A549 (cell line): ENCODE measurements at regions not wholly inside any gene's neighbourhood (a gene's known extent, or its start where the extent isn't known, plus 50 kb on each side); places are given as distances from the start of the nearest gene placed in this dataset.

Source experiments
- ATAC-seq, 2 experiments: fragments of 200-7000 bp in 1 of 2; fragments of >200 bp in 1 of 2; cut with Nextera tagmentation in 1 of 2; cut with Tn5 transposase in 1 of 2; 3 replicates each; pipeline versions ENCODE4 v1.8.0 to v1.9.1; 2018 to 2020; ENCODE audit warnings: mild to moderate bottlenecking in 1 of 2, moderate library complexity in 1 of 2
- CTCF ChIA-PET: fragments of 300-600 bp; sonication (Branson Sonifier 250); formaldehyde crosslinking; extraction: SDS; loops from one replicate; lab custom pipeline; 2021; ENCODE audit warnings: antibody characterized with exemption, inconsistent platforms; lab: Yijun Ruan, JAX
- POLR2A ChIA-PET: fragments of 350-600 bp; formaldehyde crosslinking; extraction: SDS; loops from one replicate; lab custom pipeline; 2021; ENCODE audit warnings: antibody characterized with exemption, inconsistent platforms; lab: Yijun Ruan, JAX
- DNase-seq, 2 experiments: peaks; one replicate each; pipeline versions ENCODE4 v3.0.0 to v3.0.0-alpha.2; 2011 to 2016; ENCODE audit warnings: low read depth in 1 of 2, low spot score in 1 of 2
- FAIRE-seq: peaks from 2 replicates; lab custom pipeline; 2011; peaks lifted over from hg19 to GRCh38; lab: Jason Lieb, UNC
- H3K27ac ChIP-seq, 2 experiments: fragments of >200 bp; sonication (Bioruptor Twin); formaldehyde crosslinking; 3 replicates each; pipeline ENCODE4 v1.5.1; 2016 to 2017
- H3K4me1 ChIP-seq: fragments of >200 bp; sonication (Bioruptor Twin); formaldehyde crosslinking; 3 replicates; pipeline ENCODE4 v1.6.1; 2016
- H3K4me2 ChIP-seq: fragments of >200 bp; sonication (Bioruptor Twin); formaldehyde crosslinking; 3 replicates; pipeline ENCODE4 v1.6.1; 2016
- H3K4me3 ChIP-seq: fragments of >200 bp; sonication (Bioruptor Twin); formaldehyde crosslinking; 3 replicates; pipeline ENCODE4 v1.5.1; 2016
- H3K9me3 ChIP-seq: fragments of >200 bp; sonication (Bioruptor Twin); formaldehyde crosslinking; 3 replicates; pipeline ENCODE4 v1.6.1; 2016
- CHD2 ChIP-seq: fragments of 150-350 bp; IDR thresholded peaks from 2 replicates; pipeline ENCODE4 v1.6.1; 2014; ENCODE audit warnings: low read length; ENCODE audit not compliant: partially characterized antibody
- FOSL2 ChIP-seq, 2 experiments: fragments of 450-650 bp in 1 of 2; fragments of >200 bp in 1 of 2; sonication (Bioruptor Twin) in 1 of 2; formaldehyde crosslinking; IDR thresholded peaks; 2 replicates each; pipeline versions ENCODE4 v1.5.0 to v1.6.1; 2016 to 2020; ENCODE audit warnings: mild to moderate bottlenecking in 1 of 2, moderate library complexity in 1 of 2
- GATA3 ChIP-seq: IDR thresholded peaks from 2 replicates; pipeline ENCODE4 v1.6.1; 2012; ENCODE audit warnings: borderline replicate concordance
- HDAC2 ChIP-seq: fragments of 200-600 bp; sonication (generic); IDR thresholded peaks from 2 replicates; pipeline ENCODE4 v1.6.1; 2016
- JUNB ChIP-seq: fragments of >200 bp; sonication (Bioruptor Twin); formaldehyde crosslinking; IDR thresholded peaks from 2 replicates; pipeline ENCODE4 v1.6.1; 2016
- KDM1A ChIP-seq: fragments of 200-600 bp; sonication (generic); IDR thresholded peaks from 2 replicates; pipeline ENCODE4 v1.6.1; 2016; ENCODE audit warnings: low read depth, mild to moderate bottlenecking
- KDM5A ChIP-seq: fragments of 200-600 bp; sonication (generic); IDR thresholded peaks from 2 replicates; pipeline ENCODE4 v1.6.1; 2016; ENCODE audit warnings: antibody characterized with exemption, mild to moderate bottlenecking
- PHF8 ChIP-seq: fragments of 200-600 bp; sonication (generic); IDR thresholded peaks from 2 replicates; pipeline ENCODE4 v1.6.1; 2016; ENCODE audit warnings: low read depth, mild to moderate bottlenecking, antibody characterized with exemption, moderate library complexity, borderline replicate concordance
- RAD21 ChIP-seq, 2 experiments: fragments of >200 bp in 1 of 2; sonication (Bioruptor Twin) in 1 of 2; formaldehyde crosslinking in 1 of 2; IDR thresholded peaks in 1 of 2; conservative IDR thresholded peaks in 1 of 2; 2 replicates in 1 of 2; 3 replicates in 1 of 2; pipeline ENCODE4 v1.6.1; 2012 to 2018; ENCODE audit warnings: inconsistent platforms in 1 of 2
- SMC3 ChIP-seq: fragments of >200 bp; sonication (Bioruptor Twin); formaldehyde crosslinking; IDR thresholded peaks from 3 replicates; pipeline ENCODE4 v1.6.1; 2018; ENCODE audit warnings: inconsistent platforms
- TP53 ChIP-seq: fragments of 250-450 bp; sonication (Bioruptor Pico); IDR thresholded peaks from 2 replicates; pipeline ENCODE4 v1.5.0; 2021; ENCODE audit warnings: mild to moderate bottlenecking, moderate library complexity
- ZFP36 ChIP-seq: fragments of 450-650 bp; IDR thresholded peaks from 2 replicates; pipeline ENCODE4 v1.6.1; 2014; ENCODE audit warnings: borderline replicate concordance; ENCODE audit not compliant: partially characterized antibody
- ZNF302 ChIP-seq: fragments of 250-450 bp; sonication (Bioruptor Pico); IDR thresholded peaks from 2 replicates; pipeline ENCODE4 v1.9.0; 2021; ENCODE audit warnings: inconsistent platforms, mild to moderate bottlenecking, moderate library complexity
- ZSCAN20 ChIP-seq: fragments of 250-450 bp; sonication (Bioruptor Pico); IDR thresholded peaks from 2 replicates; pipeline ENCODE4 v1.8.0; 2022; ENCODE audit warnings: mild to moderate bottlenecking, moderate library complexity
- WGBS: methylation state at CpG from one replicate; pipeline ENCODE4 v1.1.6; 2017; ENCODE audit errors: missing lambda C conversion rate; 5-methylcytosine and 5-hydroxymethylcytosine counted together
- TF ChIP-seq, protein P1 (sequence below): fragments of 250-450 bp; sonication (Bioruptor Pico); IDR thresholded peaks from 2 replicates; pipeline ENCODE4 v1.5.0; 2021; ENCODE audit warnings: mild to moderate bottlenecking, moderate library complexity, borderline replicate concordance

DNA sequence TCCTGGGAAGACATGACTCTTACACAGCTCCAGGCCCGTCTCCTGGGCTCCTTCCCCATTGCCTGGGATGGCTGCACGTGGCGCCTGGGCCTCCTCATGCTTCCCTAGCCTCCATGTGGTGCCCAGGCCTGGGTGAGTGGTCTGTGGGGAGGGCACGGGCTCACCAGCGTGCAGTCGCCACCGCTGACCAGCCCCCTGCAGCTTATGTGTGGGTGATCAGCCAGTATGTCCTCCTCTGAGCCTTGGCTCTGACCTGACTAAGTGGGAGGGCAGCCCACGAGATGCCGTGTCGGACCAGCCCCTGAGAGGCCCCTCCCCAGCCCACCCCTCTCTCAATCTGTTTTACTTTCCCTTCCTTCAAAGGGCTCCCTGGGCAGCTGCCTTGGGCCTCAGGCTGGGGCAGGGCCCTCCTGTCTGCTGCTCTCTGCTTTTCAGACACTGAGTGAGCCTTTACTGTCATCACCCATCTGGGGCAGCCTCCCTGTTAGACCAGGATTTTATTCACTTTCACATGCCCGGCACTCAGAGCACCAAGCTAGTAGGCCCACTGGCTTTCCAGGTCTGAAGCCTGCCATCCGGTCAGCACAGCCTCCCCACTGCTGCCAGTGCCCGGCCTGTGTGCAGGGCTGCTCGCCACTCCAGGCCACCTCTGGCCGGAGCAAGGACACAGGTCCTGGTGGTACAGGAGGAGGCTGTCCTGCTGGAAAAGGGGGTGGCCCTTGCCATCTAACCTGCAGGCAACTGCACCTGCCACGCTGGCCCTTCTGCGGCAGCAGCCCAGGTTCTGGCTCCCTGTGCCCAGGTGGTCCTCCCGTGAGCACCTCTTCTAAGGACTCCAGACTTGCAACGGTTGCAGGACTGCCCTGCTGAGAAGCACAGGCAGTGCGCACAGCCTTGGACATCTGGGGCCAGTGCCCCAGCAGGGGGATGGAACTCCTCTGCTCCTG, 84.9 kb upstream of the HPCAL1 start:
- Histone ChIP-seq H3K4me2 (no peak overlapping the region), H3K4me1 (no peaks in the 10 kb centered on the region)
- ATAC-seq (peak in 1 of 2 experiments; percentile 16; a peak in 2 of 6 replicates), FAIRE-seq (no peak)
- CTCF ChIA-PET = interaction anchor here (0.7 to 1.3 kb wide), 3 partner anchors 10 to 191 kb away, joined by 3 to 5 read pairs (median 3); no protein-coding TSS in a partner anchor
- TF ChIP-seq JUNB (no peak), CHD2 (no peak), ZNF302 (no peak), KDM5A (no peak)
- TF ChIP-seq, all 56 proteins: peak for 0
- WGBS = 94% methylated on average over 16 of the region's 20 CpGs
- POLR2A ChIA-PET = no interaction called here
- no peaks in the 10 kb centered on the region for H3K9me3 ChIP-seq
- DNase-seq = no peak
- H3K4me3 ChIP-seq = no peak overlapping the region
- no peak overlapping the region for H3K27ac ChIP-seq

DNA sequence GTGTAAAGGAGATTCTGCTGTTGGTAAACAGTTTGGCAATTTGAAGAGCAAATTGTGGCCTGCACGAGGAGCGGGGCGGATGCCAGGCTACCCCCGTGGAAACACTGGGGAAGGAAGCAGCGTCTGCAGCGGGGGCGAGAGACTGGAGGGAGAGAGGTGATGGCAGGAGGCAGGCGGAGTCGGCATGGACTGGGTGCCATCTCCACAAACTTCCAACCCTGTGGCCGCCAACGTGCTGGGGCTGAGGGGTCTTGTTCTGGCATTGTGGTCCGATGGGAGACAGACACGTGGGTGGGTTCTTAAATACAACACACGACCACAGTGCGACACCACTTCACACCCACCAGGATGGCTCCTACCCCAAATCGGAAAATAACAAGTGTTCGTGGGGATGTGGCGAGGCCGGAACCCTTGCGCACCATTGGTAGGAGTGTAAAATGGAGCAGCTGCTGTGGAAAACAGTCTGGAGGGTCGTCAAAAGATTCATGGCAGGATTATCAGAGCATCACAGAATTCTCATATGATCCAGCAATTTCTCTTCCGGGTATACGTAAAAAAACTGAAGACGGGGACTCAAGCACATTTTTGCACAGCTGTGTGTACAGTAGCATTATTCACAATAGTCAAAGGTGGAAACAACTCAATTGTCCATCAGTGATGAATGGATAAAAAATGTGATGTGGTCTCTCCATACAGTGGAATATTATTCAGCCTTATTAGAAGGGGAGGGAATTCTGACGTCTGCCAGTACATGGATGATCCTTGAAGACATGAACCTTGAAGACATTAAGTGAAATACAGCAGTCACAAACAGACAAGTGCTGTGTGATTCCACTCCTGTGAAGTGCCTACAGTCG, 82.4 kb upstream of the HPCAL1 start:
- 78% methylated on average over 26 of the region's 26 CpGs for WGBS
- TF ChIP-seq FOSL2 (IDR thresholded peaks at IDR 0.05) = no peak
- TF ChIP-seq FOSL2 (CRISPR knock-in tag; IDR thresholded peaks at IDR 0.05) = no peak
- TF ChIP-seq ZFP36 = no peak
- no peak for TF ChIP-seq ZSCAN20
- TF ChIP-seq PHF8 = no peak
- TF ChIP-seq SMC3 = no peak
- no peak for TF ChIP-seq KDM5A
- no peak for TF ChIP-seq KDM1A
- TF ChIP-seq TP53 = no peak
- no peak for TF ChIP-seq RAD21 (conservative IDR thresholded peaks at IDR 0.05 in 1 of 2, IDR thresholded peaks at IDR 0.05 in 1 of 2)
- TF ChIP-seq, protein P1, sequence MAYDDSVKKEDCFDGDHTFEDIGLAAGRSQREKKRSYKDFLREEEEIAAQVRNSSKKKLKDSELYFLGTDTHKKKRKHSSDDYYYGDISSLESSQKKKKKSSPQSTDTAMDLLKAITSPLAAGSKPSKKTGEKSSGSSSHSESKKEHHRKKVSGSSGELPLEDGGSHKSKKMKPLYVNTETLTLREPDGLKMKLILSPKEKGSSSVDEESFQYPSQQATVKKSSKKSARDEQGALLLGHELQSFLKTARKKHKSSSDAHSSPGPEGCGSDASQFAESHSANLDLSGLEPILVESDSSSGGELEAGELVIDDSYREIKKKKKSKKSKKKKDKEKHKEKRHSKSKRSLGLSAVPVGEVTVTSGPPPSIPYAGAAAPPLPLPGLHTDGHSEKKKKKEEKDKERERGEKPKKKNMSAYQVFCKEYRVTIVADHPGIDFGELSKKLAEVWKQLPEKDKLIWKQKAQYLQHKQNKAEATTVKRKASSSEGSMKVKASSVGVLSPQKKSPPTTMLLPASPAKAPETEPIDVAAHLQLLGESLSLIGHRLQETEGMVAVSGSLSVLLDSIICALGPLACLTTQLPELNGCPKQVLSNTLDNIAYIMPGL (CRISPR knock-in tag) = no peak
- TF ChIP-seq GATA3 = no peak
- TF ChIP-seq, all 56 proteins: peak for 0
- POLR2A ChIA-PET = interaction anchor here (0.5 to 0.7 kb wide), 2 partner anchors 23 to 87 kb away, joined by 3 to 4 read pairs; no protein-coding TSS in a partner anchor
- H3K4me2 ChIP-seq = no peak overlapping the region
- CTCF ChIA-PET = interaction anchor here (0.7 to 1.0 kb wide), 2 partner anchors 189 to 215 kb away, joined by 3 to 5 read pairs; no protein-coding TSS in a partner anchor
- DNase-seq (no peak), FAIRE-seq (no peak), ATAC-seq (no peak)
- no peak overlapping the region for H3K4me3 ChIP-seq
- H3K4me1 ChIP-seq = no peaks in the 10 kb centered on the region
- H3K9me3 ChIP-seq = no peaks in the 10 kb centered on the region
- H3K27ac ChIP-seq = no peak overlapping the region

DNA sequence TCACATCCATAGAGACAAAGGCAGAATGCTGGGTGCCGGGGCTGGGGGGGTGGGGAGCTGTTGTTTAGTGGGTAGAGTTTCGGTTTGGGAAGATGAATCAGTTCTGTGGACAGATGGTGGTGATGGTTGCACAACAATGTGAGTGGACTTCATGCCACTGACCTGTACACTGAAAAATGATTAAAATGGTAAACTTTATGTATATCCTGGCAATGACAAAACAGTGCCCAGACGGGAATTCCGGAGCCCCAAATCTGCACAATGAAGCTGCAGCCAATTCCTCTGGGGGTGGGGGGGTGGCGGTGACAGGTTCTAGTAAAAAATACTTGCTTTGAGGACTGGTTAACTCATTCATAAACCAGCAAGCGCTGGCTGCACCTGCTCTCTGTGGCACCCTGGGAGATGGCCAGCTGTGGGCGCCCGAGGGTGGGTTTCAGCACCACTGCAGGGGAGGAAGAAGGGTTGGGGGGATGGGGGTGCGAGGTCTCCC, 81.8 kb upstream of the HPCAL1 start:
- H3K9me3 ChIP-seq = no peaks in the 10 kb centered on the region
- FAIRE-seq (no peak), ATAC-seq (no peak), DNase-seq (no peak)
- ChIA-PET POLR2A (interaction anchor here (0.5 kb wide), 1 partner anchor 23 kb away, joined by 3 read pairs; no protein-coding TSS in a partner anchor), CTCF (interaction anchor here (0.7 to 1.4 kb wide), 4 partner anchors 45 to 214 kb away, joined by 3 to 5 read pairs (median 3); no protein-coding TSS in a partner anchor)
- no peak overlapping the region for H3K4me3 ChIP-seq
- H3K4me2 ChIP-seq = no peak overlapping the region
- 41% methylated on average over 9 of the region's 9 CpGs for whole genome bisulfite sequencing
- TF ChIP-seq HDAC2 (no peak), RAD21 (conservative IDR thresholded peaks at IDR 0.05 in 1 of 2, IDR thresholded peaks at IDR 0.05 in 1 of 2) (0 out of 5 replicates have a peak, but pooled peaks of 1 of the 2 experiments have one; percentile 13)
- no peak overlapping the region for H3K27ac ChIP-seq
- no peaks in the 10 kb centered on the region for H3K4me1 ChIP-seq
